ENCODE measurements at regions not wholly inside any gene's neighbourhood (a gene's known extent, or its start where the extent isn't known, plus 50 kb on each side); places are given as distances from the start of the nearest gene placed in this dataset.

- no peak for DNase-seq
Observed at GRCh38 chr2:8457699-8458502, 224.0 kb upstream of the ID2 start.

GRCh38 chr2:8458503-8459459, 223.1 kb upstream of the ID2 start:
- DNase-seq, result no peak

- no peak for DNase-seq
Observed at GRCh38 chr2:8459474-8459873, 222.4 kb upstream of the ID2 start.

GRCh38 chr2:8461341-8461740, 220.5 kb upstream of the ID2 start:
- no peak for DNase-seq

GRCh38 chr2:8462280-8462679, 219.6 kb upstream of the ID2 start:
- no peak for DNase-seq

GRCh38 chr2:8462899-8463648, 218.8 kb upstream of the ID2 start:
- DNase-seq, result no peak

- DNase-seq, result no peak
Observed at GRCh38 chr2:8465560-8465959, 216.3 kb upstream of the ID2 start.

- DNase-seq, result no peak
Observed at GRCh38 chr2:8469709-8470493, 212.0 kb upstream of the ID2 start.

- no peak for DNase-seq
Observed at GRCh38 chr2:8472545-8473323, 209.1 kb upstream of the ID2 start.

GRCh38 chr2:8475349-8476031, 206.4 kb upstream of the ID2 start:
- DNase-seq, result no peak

GRCh38 chr2:8477552-8478470, 204.0 kb upstream of the ID2 start:
- no peak for DNase-seq

GRCh38 chr2:8478471-8478793, 203.4 kb upstream of the ID2 start:
- DNase-seq, result no peak

- no peak for DNase-seq
Observed at GRCh38 chr2:8479298-8479697, 202.6 kb upstream of the ID2 start.

GRCh38 chr2:8480915-8481314, 200.9 kb upstream of the ID2 start:
- peak in 8 of 51 donors; percentile 10 to 26 (median 19) for DNase-seq

- DNase-seq, result no peak
Observed at GRCh38 chr2:8481463-8482009, 200.3 kb upstream of the ID2 start.

GRCh38 chr2:8482432-8482831, 199.4 kb upstream of the ID2 start:
- no peak for DNase-seq

- DNase-seq, result no peak
Observed at GRCh38 chr2:8484502-8485283, 197.2 kb upstream of the ID2 start.

Data from hypothalamus (tissue), 51 donors.